ENCODE measurements at regions not wholly inside any gene's neighbourhood (a gene's known extent, or its start where the extent isn't known, plus 50 kb on each side); places are given as distances from the start of the nearest gene placed in this dataset.

DNA sequence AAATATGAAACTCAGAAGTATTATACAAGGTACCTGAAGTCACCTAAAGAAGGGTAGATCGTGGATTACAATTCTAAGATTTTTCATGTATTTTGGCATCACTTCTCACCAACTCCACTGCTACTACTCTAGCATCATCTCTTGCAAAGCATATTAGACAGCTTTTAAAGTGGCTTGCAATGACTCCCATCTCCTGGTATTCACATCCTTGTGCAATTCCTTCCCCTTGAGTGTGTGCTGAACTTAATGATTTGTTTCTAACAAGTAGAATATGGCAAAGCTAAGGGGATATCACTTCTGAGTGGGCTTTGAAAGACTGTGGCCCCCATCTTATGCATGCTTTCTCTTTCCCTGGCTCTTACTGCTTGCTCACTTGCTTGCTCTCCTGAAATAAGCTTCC is 280.2 kb downstream of the SNX13 start:
- no peak for DNase-seq

DNA sequence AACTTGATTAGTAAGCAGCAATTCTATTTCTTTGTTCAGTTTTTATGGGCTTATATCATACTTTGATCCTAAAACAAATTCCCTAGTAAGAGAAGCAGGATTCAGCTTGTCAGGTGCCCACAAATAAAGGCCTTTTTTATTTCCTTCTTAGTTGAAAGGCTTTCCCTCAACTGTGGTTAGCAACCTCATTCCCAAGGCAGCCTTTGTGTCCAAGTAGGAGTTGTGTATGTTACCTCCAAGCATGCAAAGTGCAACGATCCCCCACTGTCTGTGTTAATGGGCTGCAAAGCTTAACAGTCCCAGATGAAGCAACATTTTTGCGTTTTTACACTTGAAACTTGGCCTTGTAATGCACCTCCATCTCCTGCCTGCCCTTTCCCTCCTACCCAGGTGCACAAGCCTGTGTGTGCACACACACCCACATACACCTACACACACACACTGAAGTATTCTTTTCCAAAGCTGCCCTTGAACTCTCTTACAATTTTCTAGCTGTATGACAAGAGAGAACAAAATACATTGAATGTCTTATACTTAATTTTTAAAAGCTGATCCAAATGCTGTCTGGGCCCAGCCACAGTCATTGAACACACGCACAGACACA is 278.2 kb downstream of the SNX13 start:
- no peak for DNase-seq

DNA sequence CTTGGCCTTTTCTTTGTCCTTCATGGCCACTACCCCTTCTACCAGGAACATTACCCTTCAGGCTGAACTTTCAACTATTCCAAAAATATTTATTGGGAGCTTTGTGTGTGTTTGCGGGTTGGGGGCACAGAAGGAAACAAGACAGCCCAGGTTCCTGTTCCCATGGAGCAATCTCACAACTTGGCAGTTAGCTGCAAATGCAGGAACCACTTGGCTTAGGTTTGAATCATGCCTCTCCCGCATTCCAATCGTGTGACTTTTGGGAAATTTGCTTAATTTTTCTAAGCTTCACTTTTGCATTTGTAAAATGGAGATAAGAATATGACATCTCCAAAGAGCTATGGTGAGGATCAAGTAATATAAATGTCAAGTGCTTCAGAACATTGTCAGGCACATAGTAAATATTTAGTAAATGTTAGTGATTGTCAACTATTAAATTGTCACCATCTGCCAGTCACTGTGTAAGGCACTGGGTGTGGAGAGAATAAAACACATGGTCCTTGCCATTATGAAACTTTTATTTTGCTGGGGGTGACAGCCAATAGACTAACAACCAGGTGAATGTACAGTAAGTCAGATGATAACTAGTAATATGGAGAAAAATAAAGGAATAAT is 277.1 kb downstream of the SNX13 start:
- DNase-seq, result no peak

DNA sequence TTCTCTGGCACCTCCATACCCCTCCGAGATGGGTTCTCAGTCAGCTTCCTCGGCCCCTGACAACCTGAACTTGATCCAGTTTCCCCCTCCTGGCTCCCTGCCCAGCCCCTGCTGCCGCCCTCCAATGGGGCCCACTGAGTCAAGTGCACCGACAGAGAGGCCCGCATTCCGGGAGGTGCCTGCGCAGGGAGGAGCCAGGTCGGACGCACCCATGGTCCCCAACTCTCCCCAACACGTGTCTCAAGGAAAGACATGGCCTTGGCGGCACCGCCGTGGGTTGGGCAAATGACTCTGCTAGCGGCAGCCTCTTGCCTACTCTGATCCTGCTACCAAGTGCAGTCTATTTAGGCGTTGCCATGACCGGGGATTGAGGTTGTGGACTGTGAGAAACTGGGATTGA is 275.3 kb downstream of the SNX13 start:
- no peak for DNase-seq

DNA sequence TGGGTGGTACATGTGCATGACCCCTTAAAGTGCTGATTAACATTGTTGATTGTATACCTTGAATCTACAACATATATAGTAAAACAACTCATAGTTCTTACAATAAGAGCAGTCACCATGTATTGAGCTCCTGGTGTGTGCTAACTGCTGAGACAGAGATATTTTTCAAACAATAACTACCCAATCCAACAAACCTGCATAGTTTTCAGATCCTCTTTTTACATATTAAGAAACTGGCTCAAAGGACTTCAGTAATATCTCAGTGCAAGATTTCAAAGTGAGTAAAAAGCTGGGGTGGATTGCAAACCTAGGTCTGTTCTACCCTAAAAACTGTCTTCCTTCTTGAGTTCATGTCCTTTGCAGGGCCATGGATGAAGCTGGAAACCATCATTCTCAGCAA is 272.2 kb downstream of the SNX13 start:
- no peak for DNase-seq

DNA sequence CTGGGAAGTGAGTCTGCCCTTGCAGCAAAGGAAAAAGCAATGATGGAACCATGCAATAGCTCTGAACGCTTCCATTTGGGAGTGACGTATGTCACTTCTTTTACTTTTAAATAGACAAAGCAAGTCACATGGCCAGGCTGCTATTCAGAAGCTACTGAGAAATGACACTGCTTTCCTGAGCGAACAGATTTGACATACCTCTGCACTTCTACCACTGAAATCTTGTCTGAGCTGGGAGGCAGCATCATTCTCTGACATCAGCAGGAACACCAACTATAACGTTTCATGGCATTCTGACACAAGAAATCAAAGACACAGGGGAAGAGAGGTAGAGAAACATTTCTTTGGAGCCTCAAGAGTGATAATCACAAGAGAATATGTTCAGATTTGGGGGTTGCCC is 271.1 kb downstream of the SNX13 start:
- no peak for DNase-seq

DNA sequence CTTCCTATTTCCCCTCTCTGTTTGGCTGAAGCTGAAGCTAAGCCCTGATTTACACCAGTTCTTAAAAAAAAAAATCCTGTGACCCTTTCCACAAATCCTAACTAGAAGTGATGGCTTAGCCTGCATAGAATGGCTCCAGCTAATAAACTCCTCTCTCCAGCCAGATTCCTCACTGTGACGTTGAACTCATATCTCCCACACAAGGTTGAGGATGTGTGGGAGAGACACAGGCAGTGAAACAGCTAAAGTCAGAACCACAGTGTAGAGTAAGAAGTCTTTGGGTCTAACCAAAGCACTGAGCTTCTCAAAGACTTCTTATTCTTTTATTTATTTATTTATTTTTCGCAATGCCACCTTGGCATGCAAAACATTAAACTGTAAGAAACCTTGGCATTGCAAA is 268.3 kb downstream of the SNX13 start:
- no peak for DNase-seq

DNA sequence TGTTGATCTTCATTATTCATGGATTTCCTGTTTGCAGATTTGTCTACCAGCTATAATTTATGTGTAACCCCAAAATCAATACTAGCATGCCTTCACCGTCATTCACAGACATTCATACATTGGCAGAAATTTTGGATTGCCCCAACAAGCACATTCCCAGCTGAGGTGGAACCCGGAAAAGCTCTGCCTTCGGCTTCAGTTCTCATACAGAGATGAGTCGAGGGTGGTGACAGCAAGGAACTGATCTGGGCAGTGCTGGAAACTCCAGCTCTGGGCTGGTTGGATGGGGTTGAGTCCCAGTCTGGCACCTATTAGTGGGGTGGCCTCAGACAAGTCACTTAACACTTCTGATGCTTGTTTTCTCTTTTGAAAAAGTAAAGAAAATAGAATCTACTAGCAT is 267.5 kb downstream of the SNX13 start:
- DNase-seq, result no peak

DNA sequence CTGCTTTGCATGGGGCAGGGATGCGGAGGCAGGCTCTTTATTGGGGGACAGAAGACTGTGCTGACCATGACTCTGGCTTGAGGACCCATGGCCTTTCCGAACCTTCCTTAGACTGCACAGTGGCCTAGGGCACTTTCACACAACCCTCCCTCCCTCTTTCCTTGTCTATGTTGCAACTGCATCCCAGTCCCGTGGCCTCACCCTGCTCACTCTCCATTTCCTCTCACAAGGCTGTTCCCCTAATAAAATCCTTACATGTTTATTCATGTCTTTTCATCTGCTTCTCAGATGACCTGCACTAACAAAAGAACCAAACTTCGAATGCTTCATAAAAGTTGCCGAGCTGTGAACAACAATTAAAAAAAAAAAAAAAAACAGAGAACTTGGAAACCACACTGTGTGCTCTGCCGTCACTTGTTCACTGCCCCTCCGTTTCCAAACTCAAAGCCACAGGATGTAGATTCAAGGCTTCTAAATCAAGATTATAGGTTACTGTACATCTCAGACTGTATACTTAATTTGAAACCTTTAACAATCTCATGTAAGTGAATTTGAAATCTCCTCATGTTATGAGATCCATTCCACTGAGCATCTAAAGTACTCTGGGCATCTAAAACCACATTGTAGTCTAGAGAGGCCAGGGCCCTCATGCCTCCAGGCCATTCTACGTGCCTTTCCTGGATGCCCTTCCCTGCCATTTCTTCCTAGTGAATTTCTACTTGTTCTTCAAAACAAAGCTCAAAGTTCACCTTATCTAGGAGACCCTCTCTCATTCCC is 265.9 kb downstream of the SNX13 start:
- DNase-seq, result no peak

DNA sequence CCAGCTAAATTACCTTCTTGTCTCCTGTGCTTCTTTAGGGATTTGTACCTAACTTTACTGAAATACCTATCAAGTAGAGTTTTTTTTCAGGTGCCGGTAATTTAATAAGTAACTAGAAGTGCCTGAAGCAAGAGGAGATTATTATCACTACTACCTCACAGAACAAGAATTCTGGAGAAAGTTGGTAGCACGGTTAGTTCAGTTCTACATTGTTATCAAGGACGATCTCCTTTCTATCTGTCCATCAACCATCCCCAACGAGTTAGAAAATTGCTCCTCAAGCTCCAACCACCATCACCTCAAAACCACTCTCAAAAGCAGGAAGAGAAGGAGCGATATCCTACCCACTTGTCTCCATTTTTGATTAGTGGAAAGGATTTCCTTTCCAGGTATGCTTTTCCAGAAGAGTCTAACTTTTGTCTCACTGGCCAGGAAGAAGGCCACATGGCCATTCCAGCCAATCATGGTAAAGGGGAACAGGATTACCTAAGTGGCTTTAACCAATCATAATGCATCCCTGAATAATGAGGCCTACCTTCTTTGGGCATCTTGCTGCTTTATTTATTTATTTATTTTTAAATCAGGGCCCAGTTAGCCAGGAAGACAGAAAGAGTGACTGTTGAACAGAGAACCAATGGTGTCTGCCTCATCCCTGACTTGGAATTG is 265.2 kb downstream of the SNX13 start:
- DNase-seq, result no peak

DNA sequence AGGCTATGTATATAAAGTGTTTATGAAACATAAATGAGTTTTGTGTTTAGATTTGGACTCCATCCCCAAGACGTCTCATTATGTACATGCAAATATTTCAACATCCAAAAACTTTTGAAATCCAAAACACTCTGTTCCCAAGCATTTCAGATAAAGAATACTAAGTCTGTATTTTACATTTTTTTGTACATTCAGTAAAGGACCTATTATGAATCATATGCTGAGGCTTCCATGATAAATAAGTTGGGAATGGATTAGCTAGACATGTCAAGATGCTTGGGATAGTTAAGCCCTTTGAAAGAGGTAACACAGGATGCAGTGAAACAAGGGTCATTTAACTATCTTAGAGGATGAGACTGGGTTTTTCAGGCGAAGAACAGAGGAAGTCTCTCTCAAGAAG is 262.9 kb downstream of the SNX13 start:
- no peak for DNase-seq

DNA sequence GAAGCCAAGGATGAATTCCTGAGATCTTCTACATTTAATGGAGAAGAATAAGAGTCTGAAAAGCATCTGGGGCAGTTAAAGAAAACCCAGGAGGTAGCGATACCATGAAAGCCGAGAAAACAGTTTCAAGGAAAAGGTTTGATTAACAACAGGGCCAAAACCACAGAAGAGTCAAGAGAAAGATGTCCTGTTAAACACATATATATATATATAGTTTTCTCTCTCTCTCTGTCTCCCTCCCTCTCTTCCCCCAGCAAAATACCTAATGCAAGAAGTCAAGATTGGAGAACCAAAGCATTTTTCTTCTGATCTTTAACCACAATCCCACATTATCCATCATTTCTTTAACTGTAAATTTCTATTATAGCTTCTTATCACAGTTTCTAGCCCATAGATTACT is 261.4 kb downstream of the SNX13 start:
- no peak for DNase-seq

DNA sequence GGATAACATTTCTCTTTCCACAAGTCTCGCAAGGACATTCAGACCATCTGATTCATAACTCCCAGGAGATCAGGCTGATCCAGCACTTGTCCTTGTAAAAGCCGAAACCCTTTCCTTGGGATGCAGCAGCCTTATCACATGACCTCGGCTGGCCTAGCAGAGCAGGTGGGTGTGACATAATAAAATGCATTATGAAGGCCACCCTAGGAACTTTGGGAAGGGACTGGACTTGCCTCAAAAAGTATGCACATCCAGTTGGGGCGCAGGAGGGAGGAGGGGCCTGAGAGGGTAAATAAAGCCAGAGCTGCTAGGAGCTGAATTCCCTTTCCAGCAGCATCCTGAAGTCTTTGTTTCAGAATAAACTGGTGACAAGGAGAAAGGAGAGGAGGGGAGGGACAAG is 260.8 kb downstream of the SNX13 start:
- DNase-seq, result no peak

DNA sequence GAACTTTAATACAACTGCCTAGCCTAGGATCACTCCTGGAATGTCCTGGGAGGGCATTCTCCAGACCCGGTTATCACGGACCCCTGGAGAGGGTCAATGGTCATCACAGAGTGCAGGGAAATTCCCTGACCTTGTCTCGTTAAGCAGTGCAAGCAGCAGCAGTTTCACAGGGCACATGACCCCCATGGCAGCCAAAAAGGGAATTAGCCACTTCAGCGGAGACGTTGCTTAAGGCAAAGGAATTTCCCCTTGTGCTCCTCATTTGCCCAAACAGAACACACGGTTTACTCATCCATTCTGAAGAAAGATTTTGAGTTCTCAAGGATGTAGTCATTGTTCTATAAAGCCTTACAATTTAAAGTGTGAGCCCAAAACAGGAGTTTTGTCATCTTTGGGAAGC is 260.3 kb downstream of the SNX13 start:
- DNase-seq, result no peak

DNA sequence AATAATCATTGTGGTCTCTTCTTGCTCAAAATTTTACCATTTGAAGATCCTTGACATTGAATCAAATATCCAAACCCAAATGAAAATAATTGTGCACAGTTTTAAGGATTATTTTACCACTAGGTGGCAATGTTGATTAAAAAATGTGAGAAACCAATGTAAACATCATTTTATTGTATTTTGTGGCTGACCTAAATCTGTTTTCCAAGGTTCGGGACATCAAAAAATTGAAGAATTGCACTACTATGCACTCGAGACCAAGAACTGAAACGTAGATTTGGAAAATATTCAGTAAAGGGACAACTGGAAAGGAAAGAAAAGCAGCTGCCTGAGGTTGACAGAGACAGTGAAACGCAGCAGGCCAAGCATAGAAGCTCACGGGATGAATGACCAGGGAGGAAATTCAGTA is 259.3 kb downstream of the SNX13 start:
- no peak for DNase-seq

DNA sequence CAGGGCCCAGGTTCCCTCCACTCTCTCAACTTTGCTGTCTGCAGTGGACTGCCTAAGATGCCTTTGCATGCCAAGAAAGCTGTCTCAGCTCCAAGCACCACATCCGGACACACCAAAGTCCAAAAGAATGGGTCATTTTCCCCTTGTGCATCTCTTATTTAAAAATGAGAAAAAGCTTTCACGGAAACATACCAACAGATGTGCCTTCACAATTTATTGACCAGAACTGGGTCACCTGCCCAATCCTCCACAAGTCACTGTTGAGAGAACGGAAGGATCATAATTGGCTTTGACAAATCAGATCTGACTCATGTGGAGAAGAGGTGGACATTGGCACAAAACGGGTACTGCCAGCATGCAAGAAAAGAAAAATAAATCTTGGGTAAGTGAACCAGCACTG is 258.3 kb downstream of the SNX13 start:
- no peak for DNase-seq

DNA sequence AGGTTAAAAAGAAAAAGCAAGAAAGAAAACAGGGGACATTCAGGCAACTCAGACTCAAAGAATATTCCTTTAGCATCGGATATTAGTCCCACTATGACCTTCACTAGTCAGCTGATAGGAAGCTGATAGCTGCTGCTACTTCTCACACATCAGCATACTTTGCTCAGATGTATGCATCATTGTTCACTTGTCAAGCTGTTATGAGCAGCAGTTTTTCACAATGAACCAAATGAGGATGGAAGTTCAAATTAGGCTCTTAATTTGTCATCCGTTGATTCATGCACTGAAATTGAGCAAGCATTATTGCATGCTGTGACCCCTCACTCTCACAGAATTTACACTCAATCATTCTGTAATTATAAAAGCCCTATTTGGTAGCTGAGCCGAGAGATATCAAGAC is 257.7 kb downstream of the SNX13 start:
- DNase-seq, result no peak

DNA sequence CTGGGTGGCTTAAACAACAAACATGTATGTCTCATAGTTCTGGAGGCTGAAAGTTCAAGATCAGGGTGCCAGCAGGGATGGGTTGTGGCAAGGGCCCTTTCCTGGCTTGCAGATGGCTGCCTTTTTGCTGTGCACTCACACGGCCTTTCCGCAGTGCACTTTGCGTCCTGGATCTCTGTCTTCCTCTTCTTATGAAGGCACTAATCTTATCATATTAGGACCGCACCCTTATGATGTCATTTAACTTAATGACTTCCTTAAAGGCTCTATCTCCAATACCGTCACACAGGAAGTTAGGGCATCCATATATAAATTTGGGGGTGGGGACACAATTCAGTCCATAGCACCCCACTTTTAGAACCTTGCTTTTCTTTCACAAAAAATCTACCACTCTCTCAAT is 255.2 kb downstream of the SNX13 start:
- DNase-seq, result no peak

DNA sequence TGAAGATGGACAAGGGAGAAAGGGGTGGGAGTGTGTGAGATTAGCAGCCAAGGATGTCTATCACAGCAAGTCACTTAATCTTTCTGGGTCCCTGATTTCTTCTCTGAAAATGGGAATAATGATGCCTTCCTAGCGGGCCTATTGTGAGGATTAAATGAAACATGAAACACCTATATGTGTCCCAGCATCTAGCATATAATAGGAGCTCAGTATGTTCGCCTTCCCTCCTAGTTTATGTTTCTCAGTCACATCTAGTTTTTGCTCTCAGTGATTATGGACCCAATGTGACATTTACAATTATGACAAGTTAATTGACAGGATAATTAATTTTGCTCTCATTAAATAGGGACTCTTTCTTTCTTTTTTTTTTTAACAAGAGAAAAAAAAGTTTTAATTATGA is 252.9 kb downstream of the SNX13 start:
- no peak for DNase-seq

DNA sequence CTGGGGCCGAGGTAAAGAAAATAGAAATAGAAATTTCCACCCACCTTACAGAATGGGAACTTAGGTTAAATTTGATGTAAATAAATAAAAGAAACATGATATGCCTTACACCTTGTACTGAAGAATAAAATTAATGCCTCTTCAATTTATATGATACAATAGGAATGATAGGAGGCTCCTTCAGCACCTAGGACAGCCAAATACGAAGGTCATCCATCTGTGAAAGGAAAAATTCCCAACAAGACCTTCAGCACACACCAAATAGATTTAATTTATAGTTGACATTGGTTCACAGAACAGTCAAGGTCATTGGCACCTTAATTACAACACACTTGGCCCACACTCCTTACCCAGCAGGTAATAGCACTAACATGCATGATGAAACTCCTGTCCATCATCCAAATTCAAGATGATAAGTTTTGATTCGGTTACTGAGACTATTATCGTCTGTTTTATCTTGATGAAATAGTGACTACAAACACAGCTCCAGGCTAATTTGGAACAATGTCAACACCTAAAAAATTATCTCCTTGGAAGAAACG is 250.9 kb downstream of the SNX13 start:
- no peak for DNase-seq

DNA sequence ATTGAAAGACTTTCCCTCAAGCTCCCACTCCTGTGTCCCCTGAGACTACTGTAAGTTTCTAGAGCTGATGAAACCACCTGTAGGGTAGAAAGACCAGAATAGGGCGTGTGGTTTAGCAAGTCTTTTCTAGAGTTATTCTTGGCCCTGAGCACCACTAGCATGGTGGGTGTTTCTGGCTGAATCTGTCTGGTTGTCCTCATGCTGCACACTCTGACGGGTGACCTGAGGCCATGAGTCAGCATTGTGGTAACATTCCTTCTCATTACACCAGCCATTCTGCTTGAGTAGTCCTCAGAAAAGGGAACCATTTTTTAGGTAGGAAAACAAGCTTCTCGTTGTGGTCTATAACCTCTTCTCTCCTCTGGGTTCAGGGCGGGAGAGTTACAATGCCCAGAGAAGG is 250.3 kb downstream of the SNX13 start:
- no peak for DNase-seq

DNA sequence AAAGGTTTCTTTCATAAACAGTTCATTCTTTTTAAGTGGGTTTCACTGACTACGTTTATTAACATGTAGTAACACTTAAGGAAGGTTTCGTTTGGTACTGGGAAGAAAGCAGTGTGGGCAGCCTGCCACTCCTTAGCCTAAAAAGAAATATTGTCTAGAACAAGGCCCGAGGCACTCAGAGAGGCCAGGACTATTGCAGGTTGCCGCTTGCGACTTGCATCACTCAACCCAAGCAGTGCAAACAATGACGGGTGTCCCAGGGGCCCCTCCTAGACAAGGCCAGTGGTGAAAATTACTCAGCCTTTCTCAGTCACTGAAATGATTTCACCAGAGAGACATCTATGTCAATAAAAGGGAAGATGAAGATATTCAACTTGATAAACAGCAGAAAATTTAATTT is 243.9 kb downstream of the SNX13 start:
- no peak for DNase-seq

DNA sequence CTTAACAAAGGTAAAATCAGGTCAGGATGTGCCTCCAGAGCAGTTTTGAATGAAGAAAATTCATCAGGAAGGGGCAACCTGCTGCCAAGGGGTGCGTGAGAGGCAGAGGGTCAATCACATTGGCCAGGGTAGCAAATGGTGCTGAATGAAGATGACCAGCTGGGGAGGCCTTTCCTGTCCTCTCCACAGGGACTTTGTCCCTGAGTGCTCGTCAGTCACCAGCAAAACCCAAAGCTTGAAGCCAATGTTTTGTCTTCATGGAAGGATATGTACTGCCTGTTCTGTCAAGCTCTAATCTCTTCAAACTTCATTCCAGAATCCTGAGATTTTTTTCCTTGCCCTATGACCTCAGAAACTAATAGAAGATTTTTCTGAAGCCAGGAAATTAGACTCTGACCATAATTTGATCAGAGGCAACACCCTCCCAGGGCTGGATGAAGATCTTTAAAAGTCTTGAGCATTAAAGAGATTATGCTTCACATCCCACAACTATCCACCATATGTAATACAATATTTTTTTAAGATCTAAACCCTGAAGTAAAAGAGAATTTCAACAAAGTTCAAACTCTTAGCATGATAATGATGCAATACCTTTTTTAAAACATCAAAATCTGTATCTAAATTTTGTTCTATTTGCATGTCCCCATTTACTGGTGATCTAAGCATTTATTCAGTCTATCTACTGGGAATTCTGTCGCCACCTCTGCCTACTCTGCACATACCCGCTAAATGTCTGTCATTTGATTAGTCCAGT is 243.0 kb downstream of the SNX13 start:
- DNase-seq, result no peak

All from stimulated activated CD4-positive, alpha-beta T cell treated with anti-CD3 and anti-CD28 coated beads, Interleukin-4, amount 100 ng/mL, for 24 hours (primary cell).